IPS-18a (cell line): ENCODE measurements at regions not wholly inside any gene's neighbourhood (a gene's known extent, or its start where the extent isn't known, plus 50 kb on each side); places are given as distances from the start of the nearest gene placed in this dataset.

Source experiments
- H3K27ac ChIP-seq: one replicate; pipeline ENCODE4 v1.5.1; 2013; ENCODE audit warnings: low read length
- H3K27me3 ChIP-seq: one replicate; pipeline ENCODE4 v1.6.1; 2013; ENCODE audit warnings: mild to moderate bottlenecking, low read length; ENCODE audit not compliant: control insufficient read depth, insufficient read depth
- H3K36me3 ChIP-seq: one replicate; pipeline ENCODE4 v1.6.1; 2013; ENCODE audit warnings: low read depth, low read length; ENCODE audit not compliant: control insufficient read depth
- H3K4me1 ChIP-seq: one replicate; pipeline ENCODE4 v1.6.1; 2013; ENCODE audit warnings: low read depth, low read length; ENCODE audit not compliant: control insufficient read depth
- H3K4me3 ChIP-seq: one replicate; pipeline ENCODE4 v1.5.1; 2013; ENCODE audit warnings: low read length
- H3K9ac ChIP-seq: one replicate; pipeline ENCODE4 v1.6.1; 2013; ENCODE audit warnings: mild to moderate bottlenecking, low read length, moderate library complexity
- H3K9me3 ChIP-seq: one replicate; pipeline ENCODE4 v1.6.1; 2013; ENCODE audit warnings: low read depth, low read length; ENCODE audit not compliant: control insufficient read depth

GRCh38 chr2:145985517-145985916 is 1465.6 kb upstream of the ZEB2 start:
- Histone ChIP-seq H3K36me3 (no peaks in the 10 kb centered on the region), H3K27ac (no peak overlapping the region), H3K4me1 (no peaks in the 10 kb centered on the region), H3K9me3 (no peaks in the 10 kb centered on the region), H3K9ac (no peak overlapping the region), H3K4me3 (no peak overlapping the region), H3K27me3 (no peaks in the 10 kb centered on the region)

DNA sequence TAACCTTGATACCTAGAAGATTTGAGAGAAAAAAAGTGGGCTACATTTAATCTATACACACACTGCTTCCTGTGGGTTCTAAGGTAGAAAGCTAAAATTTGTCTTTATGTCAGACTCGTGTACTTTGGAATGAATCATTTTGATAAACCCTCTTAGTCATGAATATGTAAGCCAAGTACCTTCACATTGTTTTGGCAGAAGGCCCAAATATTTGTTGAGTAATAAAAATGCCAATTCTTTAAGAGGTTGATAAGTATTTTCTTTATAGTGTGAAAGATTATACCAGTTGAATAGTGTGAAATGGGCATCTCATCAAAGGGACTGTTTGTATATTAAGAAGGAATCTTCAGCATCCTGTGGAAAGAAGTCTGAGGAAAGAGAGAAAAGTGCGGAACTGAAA is 1464.7 kb upstream of the ZEB2 start:
- Histone ChIP-seq H3K9ac (no peak overlapping the region), H3K4me1 (no peaks in the 10 kb centered on the region), H3K27ac (no peak overlapping the region), H3K4me3 (no peak overlapping the region), H3K9me3 (no peaks in the 10 kb centered on the region), H3K27me3 (no peaks in the 10 kb centered on the region), H3K36me3 (no peaks in the 10 kb centered on the region)

GRCh38 chr2:145980318-145980717 is 1460.4 kb upstream of the ZEB2 start:
- no peak overlapping the region for H3K4me3 ChIP-seq
- H3K36me3 ChIP-seq: no peaks in the 10 kb centered on the region
- no peak overlapping the region for H3K9ac ChIP-seq
- H3K27ac ChIP-seq: no peak overlapping the region
- H3K4me1 ChIP-seq: no peaks in the 10 kb centered on the region
- H3K27me3 ChIP-seq: no peaks in the 10 kb centered on the region
- H3K9me3 ChIP-seq: no peaks in the 10 kb centered on the region

DNA sequence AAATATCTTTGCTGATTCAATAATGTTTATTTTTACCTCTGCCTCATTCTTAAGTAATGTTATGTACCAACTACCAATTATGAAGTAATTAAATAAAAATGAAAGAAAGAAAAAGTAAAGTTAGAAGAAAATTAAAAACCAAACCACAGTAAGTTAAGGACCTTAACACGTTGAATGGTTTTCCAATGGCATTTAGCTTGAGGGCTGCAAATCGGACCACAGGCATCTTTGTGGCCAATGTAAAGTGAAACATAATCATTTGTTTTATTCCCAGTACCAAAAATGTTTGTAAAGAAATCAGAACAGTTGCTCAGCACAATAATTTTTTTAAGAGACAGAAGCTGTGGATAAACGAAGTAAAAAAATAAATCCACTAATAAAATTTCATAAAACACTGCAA is 1455.5 kb upstream of the ZEB2 start:
- no peak overlapping the region for H3K27ac ChIP-seq
- H3K9me3 ChIP-seq: no peaks in the 10 kb centered on the region
- no peaks in the 10 kb centered on the region for H3K27me3 ChIP-seq
- H3K4me3 ChIP-seq: no peak overlapping the region
- H3K36me3 ChIP-seq: no peaks in the 10 kb centered on the region
- no peaks in the 10 kb centered on the region for H3K4me1 ChIP-seq
- H3K9ac ChIP-seq: no peak overlapping the region

DNA sequence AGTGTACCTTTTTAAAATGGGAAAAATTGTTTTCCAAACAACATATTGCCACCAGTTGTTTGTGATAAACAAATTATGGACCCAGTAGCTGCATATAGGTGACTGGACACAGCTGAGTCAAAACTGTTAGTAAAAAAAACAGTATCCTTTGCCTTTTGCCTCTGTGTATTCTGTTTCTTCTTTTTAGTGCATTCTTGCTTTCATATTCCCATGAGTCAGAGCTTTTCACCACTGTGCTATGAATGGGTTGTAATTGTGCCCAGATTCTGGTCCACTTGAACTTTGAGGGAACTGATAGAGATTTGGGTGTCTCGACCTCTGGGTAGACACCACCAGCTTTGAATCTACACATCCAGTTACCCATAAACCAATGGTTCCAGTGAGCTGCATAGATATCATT is 1441.9 kb upstream of the ZEB2 start:
- Histone ChIP-seq H3K27me3 (no peaks in the 10 kb centered on the region), H3K4me1 (no peaks in the 10 kb centered on the region), H3K9ac (no peak overlapping the region), H3K4me3 (no peak overlapping the region), H3K9me3 (no peaks in the 10 kb centered on the region), H3K27ac (no peak overlapping the region), H3K36me3 (no peaks in the 10 kb centered on the region)

DNA sequence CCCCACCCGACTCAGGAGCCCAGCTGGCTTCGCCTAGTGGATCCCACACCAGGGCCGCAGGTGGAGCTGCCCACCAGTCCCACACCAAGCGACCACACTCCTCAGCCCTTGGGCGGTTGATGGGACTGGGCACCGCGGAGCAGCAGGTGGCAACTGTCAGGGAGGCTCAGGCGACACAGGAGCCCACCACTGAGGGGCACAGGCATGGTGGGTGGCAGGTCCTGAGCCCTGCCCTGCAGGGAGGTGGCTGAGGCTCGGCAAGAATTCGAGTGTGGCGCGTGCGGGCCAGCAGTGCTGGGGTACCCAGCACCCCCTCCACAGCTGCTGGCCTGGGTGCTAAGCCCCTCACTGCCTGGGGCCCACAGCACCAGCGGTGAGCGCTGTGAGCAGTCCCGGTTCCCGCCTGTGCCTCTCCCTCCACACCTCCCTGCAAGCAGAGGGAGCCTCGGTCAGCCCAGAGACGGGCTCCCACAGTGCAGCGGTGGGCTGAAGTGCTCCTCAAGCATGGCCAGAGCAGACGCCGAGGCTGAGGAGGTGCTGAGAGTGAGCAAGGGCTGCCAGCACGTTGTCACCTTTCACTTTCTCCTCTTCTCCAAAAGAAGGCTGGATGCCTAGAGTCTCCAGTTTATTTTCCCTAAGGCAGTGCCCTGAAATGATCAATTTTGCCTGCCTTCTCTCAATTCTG is 1440.7 kb upstream of the ZEB2 start:
- Histone ChIP-seq H3K27me3 (no peaks in the 10 kb centered on the region), H3K27ac (no peak overlapping the region), H3K9me3 (no peaks in the 10 kb centered on the region), H3K4me1 (no peaks in the 10 kb centered on the region), H3K36me3 (no peaks in the 10 kb centered on the region), H3K9ac (no peak overlapping the region), H3K4me3 (no peak overlapping the region)

DNA sequence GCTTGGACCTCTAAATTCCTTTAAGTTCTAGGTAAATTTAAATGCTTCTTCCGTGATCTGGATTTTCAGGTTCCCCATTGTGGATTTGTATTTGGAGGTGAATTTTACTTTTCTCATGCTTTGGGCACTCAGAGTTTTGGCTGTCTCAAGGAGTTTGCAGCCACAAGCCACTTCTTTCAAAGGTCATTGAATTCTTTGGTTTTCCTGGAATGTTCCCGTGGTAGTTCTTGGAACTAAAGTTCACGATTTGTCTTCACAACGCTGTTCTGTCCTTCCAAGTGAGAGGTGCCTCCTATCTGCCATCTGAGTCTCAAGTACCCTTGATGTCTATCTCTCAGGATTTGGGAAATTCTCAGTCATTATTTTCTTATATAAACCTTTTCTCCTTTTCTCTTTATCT is 1438.7 kb upstream of the ZEB2 start:
- Histone ChIP-seq H3K27ac (no peak overlapping the region), H3K36me3 (no peaks in the 10 kb centered on the region), H3K4me3 (no peak overlapping the region), H3K9ac (no peak overlapping the region), H3K27me3 (no peaks in the 10 kb centered on the region), H3K4me1 (no peaks in the 10 kb centered on the region), H3K9me3 (no peaks in the 10 kb centered on the region)

DNA sequence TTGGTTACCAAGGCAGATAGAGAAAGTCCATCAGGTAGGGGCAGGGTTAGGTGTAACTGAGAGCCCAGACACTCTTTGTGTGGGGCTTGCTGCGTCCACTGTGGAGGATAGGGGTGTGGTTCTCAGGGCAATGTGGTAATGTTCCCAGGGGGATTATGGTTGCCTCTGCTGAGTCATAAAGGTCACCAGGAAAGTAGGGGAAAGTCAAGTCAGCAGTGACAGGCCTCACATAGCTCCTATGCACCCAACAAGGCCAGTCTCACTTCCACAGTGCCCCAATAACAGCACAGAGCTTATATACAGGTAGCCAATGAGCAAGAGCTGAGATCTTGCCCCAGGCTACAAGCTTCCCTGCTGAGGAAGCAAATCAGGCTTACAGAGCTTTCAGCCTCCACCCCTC is 1438.0 kb upstream of the ZEB2 start:
- H3K9me3 ChIP-seq: no peaks in the 10 kb centered on the region
- H3K27ac ChIP-seq: no peak overlapping the region
- no peaks in the 10 kb centered on the region for H3K36me3 ChIP-seq
- H3K4me3 ChIP-seq: no peak overlapping the region
- H3K27me3 ChIP-seq: no peaks in the 10 kb centered on the region
- H3K4me1 ChIP-seq: no peaks in the 10 kb centered on the region
- H3K9ac ChIP-seq: no peak overlapping the region

GRCh38 chr2:145939949-145940348 is 1420.0 kb upstream of the ZEB2 start:
- H3K36me3 ChIP-seq: no peaks in the 10 kb centered on the region
- peaks cover 2% of the 10 kb centered on the region for H3K9me3 ChIP-seq
- no peaks in the 10 kb centered on the region for H3K27me3 ChIP-seq
- no peak overlapping the region for H3K9ac ChIP-seq
- H3K4me1 ChIP-seq: no peaks in the 10 kb centered on the region
- H3K4me3 ChIP-seq: no peak overlapping the region
- H3K27ac ChIP-seq: no peak overlapping the region

DNA sequence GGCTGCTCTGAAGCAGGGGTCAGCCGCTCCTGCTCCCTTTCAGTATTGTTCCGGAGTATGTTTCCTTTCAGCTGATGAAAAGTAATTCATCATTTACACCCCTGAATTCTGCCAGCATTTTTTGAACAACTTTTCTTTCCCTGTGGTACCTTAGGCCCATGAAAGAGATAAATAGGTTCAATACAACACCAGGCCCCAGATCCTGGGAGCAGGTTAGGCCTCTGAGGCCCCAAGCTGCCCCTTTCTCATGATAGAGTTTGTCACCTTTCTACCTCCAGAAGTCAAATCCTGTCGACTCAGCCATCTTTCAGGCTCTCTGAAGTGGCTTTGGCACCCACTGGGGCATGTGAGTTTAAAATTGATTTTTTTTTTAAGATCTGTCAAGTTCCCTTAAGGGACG is 1415.1 kb upstream of the ZEB2 start:
- Histone ChIP-seq H3K9ac (no peak overlapping the region), H3K9me3 (no peaks in the 10 kb centered on the region), H3K4me3 (no peak overlapping the region), H3K27ac (no peak overlapping the region), H3K27me3 (no peaks in the 10 kb centered on the region), H3K36me3 (no peaks in the 10 kb centered on the region), H3K4me1 (peaks cover 20% of the 10 kb centered on the region)

GRCh38 chr2:145931781-145932395 is 1412.0 kb upstream of the ZEB2 start:
- Histone ChIP-seq H3K4me1 (peaks cover 25% of the 10 kb centered on the region), H3K27me3 (no peaks in the 10 kb centered on the region), H3K9ac (no peak overlapping the region), H3K36me3 (no peaks in the 10 kb centered on the region), H3K27ac (peak overlapping the region; percentile 30), H3K9me3 (no peaks in the 10 kb centered on the region), H3K4me3 (no peak overlapping the region)

- Histone ChIP-seq H3K36me3 (no peaks in the 10 kb centered on the region), H3K9me3 (no peaks in the 10 kb centered on the region), H3K4me1 (peaks cover 25% of the 10 kb centered on the region), H3K9ac (no peak overlapping the region), H3K27ac (no peak overlapping the region), H3K27me3 (no peaks in the 10 kb centered on the region), H3K4me3 (no peak overlapping the region)
Measured at GRCh38 chr2:145930318-145930717, 1410.4 kb upstream of the ZEB2 start.
